ENCODE measurements at regions not wholly inside any gene's neighbourhood (a gene's known extent, or its start where the extent isn't known, plus 50 kb on each side); places are given as distances from the start of the nearest gene placed in this dataset.

GRCh38 chr4:33255507-33255906 lies 2535.3 kb downstream of the PCDH7 start:
- no peak overlapping the region for H3K4me3 ChIP-seq (ENCODE audit: low read depth, low read length)
- no peak for TF ChIP-seq CTCF (conservative IDR thresholded peaks at IDR 0.05; ENCODE audit: low read depth, low read length)
- no peak for DNase-seq (ENCODE audit: low read depth)

- TF ChIP-seq CTCF (conservative IDR thresholded peaks at IDR 0.05; ENCODE audit: low read depth, low read length): no peak
- H3K4me3 ChIP-seq (ENCODE audit: low read depth, low read length): no peak overlapping the region
- no peak for DNase-seq (ENCODE audit: low read depth)
Measured at GRCh38 chr4:33262824-33263223, 2542.7 kb downstream of the PCDH7 start.

GRCh38 chr4:33268776-33269175 lies 2548.6 kb downstream of the PCDH7 start:
- DNase-seq (ENCODE audit: low read depth): no peak
- no peak for TF ChIP-seq CTCF (conservative IDR thresholded peaks at IDR 0.05; ENCODE audit: low read depth, low read length)
- H3K4me3 ChIP-seq (ENCODE audit: low read depth, low read length): no peak overlapping the region

- no peak for DNase-seq (ENCODE audit: low read depth)
- no peak overlapping the region for H3K4me3 ChIP-seq (ENCODE audit: low read depth, low read length)
- no peak for TF ChIP-seq CTCF (conservative IDR thresholded peaks at IDR 0.05; ENCODE audit: low read depth, low read length)
Measured at GRCh38 chr4:33270403-33270802, 2550.2 kb downstream of the PCDH7 start.

- no peak for TF ChIP-seq CTCF (conservative IDR thresholded peaks at IDR 0.05; ENCODE audit: low read depth, low read length)
- H3K4me3 ChIP-seq (ENCODE audit: low read depth, low read length): no peak overlapping the region
- no peak for DNase-seq (ENCODE audit: low read depth)
Measured at GRCh38 chr4:33272722-33273121, 2552.6 kb downstream of the PCDH7 start.

- no peak for TF ChIP-seq CTCF (conservative IDR thresholded peaks at IDR 0.05; ENCODE audit: low read depth, low read length)
- DNase-seq (ENCODE audit: low read depth): no peak
- no peak overlapping the region for H3K4me3 ChIP-seq (ENCODE audit: low read depth, low read length)
Measured at GRCh38 chr4:33283818-33284217, 2563.6 kb downstream of the PCDH7 start.

GRCh38 chr4:33296876-33297455 lies 2576.8 kb downstream of the PCDH7 start:
- no peak for DNase-seq (ENCODE audit: low read depth)
- H3K4me3 ChIP-seq (ENCODE audit: low read depth, low read length): no peak overlapping the region
- no peak for TF ChIP-seq CTCF (conservative IDR thresholded peaks at IDR 0.05; ENCODE audit: low read depth, low read length)
